K562 (cell line): ENCODE measurements at regions not wholly inside any gene's neighbourhood (a gene's known extent, or its start where the extent isn't known, plus 50 kb on each side); places are given as distances from the start of the nearest gene placed in this dataset.

Source experiments
- ATAC-seq: fragments of 200-7000 bp; cut with Tn5 transposase; 3 replicates; pipeline ENCODE4 v1.9.1; 2020; ENCODE audit warnings: moderate library complexity
- BruUV-seq: library from RNA; stranded (reverse); fragments of 400-500 nt; replicated peaks from 2 replicates; lab custom pipeline; 2021; lab: Mats Ljungman, UMichigan
- CTCF ChIA-PET: fragments of 300-600 bp; formaldehyde crosslinking; extraction: SDS; loops from one replicate; lab custom pipeline; 2021; ENCODE audit warnings: low intra/inter-chr PET ratio; lab: Yijun Ruan, JAX
- POLR2A ChIA-PET: fragments of 300-600, 350-650 bp; sonication (Branson Sonifier 250); formaldehyde crosslinking; extraction: SDS; loops from one replicate; lab custom pipeline; 2021; ENCODE audit warnings: antibody characterized with exemption, inconsistent platforms; lab: Yijun Ruan, JAX
- DNase-seq, 4 experiments: peaks; one replicate each; pipeline versions ENCODE4 v3.0.0 to v3.0.0-alpha.2; 2011 to 2018; ENCODE audit warnings: low spot score in 3 of 4, mixed read lengths in 3 of 4; ENCODE audit errors: extremely low read depth in 1 of 4
- FAIRE-seq: peaks from 2 replicates; lab custom pipeline; 2011; peaks lifted over from hg19 to GRCh38; lab: Jason Lieb, UNC
- H2AFZ ChIP-seq: 2 replicates; pipeline ENCODE4 v1.6.0; 2011; ENCODE audit warnings: low read depth, low read length, control low read depth, inconsistent platforms
- H3K27ac ChIP-seq: fragments of 200-600 bp; 3 replicates; pipeline ENCODE4 v1.8.0; 2011; ENCODE audit warnings: low read depth, mild to moderate bottlenecking, control low read depth, inconsistent platforms, low read length, moderate library complexity, mixed read lengths; ENCODE audit errors: extremely low read depth
- H3K27me3 ChIP-seq, 2 experiments: fragments of 300-600 bp in 1 of 2; 2 replicates in 1 of 2; 3 replicates in 1 of 2; pipeline versions ENCODE4 v1.6.0 to v1.8.0; 2011; ENCODE audit warnings: inconsistent platforms in 2 of 2, low read length in 2 of 2, mild to moderate bottlenecking in 1 of 2, mixed read lengths in 1 of 2, moderate library complexity in 1 of 2; ENCODE audit not compliant: control insufficient read depth in 2 of 2, insufficient read depth in 2 of 2
- H3K36me3 ChIP-seq: fragments of 300-600 bp; 3 replicates; pipeline ENCODE4 v1.8.0; 2011; ENCODE audit warnings: mild to moderate bottlenecking, low read length, inconsistent platforms; ENCODE audit not compliant: control insufficient read depth, insufficient read depth
- H3K4me1 ChIP-seq, 2 experiments: fragments of 200-600 bp in 1 of 2; replicated peaks in 1 of 2; 2 replicates in 1 of 2; 3 replicates in 1 of 2; pipeline versions ENCODE4 v1.5.1 to v1.8.0; 2011; ENCODE audit warnings: inconsistent platforms in 2 of 2, low read length in 2 of 2, mild to moderate bottlenecking in 1 of 2, mixed read lengths in 1 of 2, moderate library complexity in 1 of 2; ENCODE audit not compliant: control insufficient read depth in 2 of 2, insufficient read depth in 2 of 2
- H3K4me2 ChIP-seq: 2 replicates; pipeline ENCODE4 v1.6.1; 2011; ENCODE audit warnings: low read length, control low read depth, inconsistent platforms, mixed read lengths; ENCODE audit not compliant: insufficient read depth
- H3K4me3 ChIP-seq: fragments of 200-600 bp; sonication (generic), shearing (Covaris generic); 2 replicates; pipeline ENCODE4 v1.5.1; 2016; ENCODE audit warnings: control low read depth, inconsistent platforms
- H3K79me2 ChIP-seq: fragments of 200-600 bp; 3 replicates; pipeline ENCODE4 v1.8.0; 2011; ENCODE audit warnings: low read length, inconsistent platforms; ENCODE audit not compliant: control insufficient read depth, insufficient read depth
- H3K9ac ChIP-seq, 2 experiments: 2 replicates each; pipeline versions ENCODE4 v1.6.0 to v1.6.1; 2011; ENCODE audit warnings: low read depth in 2 of 2, low read length in 2 of 2, control low read depth in 1 of 2, inconsistent platforms in 1 of 2, mild to moderate bottlenecking in 1 of 2, mixed read lengths in 1 of 2; ENCODE audit not compliant: insufficient read depth in 1 of 2
- H3K9me1 ChIP-seq: one replicate; pipeline ENCODE4 v1.6.0; 2011; ENCODE audit warnings: inconsistent platforms, mild to moderate bottlenecking, low read length, moderate library complexity; ENCODE audit not compliant: control insufficient read depth, insufficient read depth
- H3K9me3 ChIP-seq: replicated peaks from 2 replicates; pipeline ENCODE4 v1.5.1; 2011; ENCODE audit warnings: low read depth, low read length, inconsistent platforms; ENCODE audit not compliant: control insufficient read depth, insufficient read depth
- H4K20me1 ChIP-seq: replicated peaks from 2 replicates; pipeline ENCODE4 v1.6.1; 2011; ENCODE audit warnings: low read length, inconsistent platforms, mixed read lengths; ENCODE audit not compliant: control insufficient read depth, insufficient read depth
- PATZ1 ChIP-seq: fragments of 250-450 bp; sonication (Bioruptor Pico); IDR thresholded peaks from 2 replicates; pipeline ENCODE4 v1.5.0; 2020; ENCODE audit warnings: mild to moderate bottlenecking, borderline replicate concordance
- PHF8 ChIP-seq: fragments of 200-600 bp; sonication (generic); IDR thresholded peaks from 2 replicates; pipeline ENCODE4 v1.6.1; 2012; ENCODE audit warnings: mixed run types, mild to moderate bottlenecking, inconsistent platforms, low read length, moderate library complexity, borderline replicate concordance
- PTBP1 ChIP-seq: fragments of 200-400 bp; formaldehyde crosslinking; IDR thresholded peaks from 2 replicates; pipeline ENCODE4 v1.6.1; 2017; ENCODE audit warnings: low read depth, low read length
- ZEB2 ChIP-seq: fragments of 450-650 bp; IDR thresholded peaks from 2 replicates; pipeline ENCODE4 v1.6.1; 2016
- ZNF274 ChIP-seq: IDR thresholded peaks from 2 replicates; pipeline ENCODE4 v1.6.1; 2011; ENCODE audit warnings: low read depth, mild to moderate bottlenecking, low read length, moderate library complexity, borderline replicate concordance
- ZNF347 ChIP-seq: fragments of 450-650 bp; formaldehyde crosslinking; IDR thresholded peaks from 2 replicates; pipeline ENCODE4 v1.4.0; 2020; ENCODE audit warnings: low read depth, mild to moderate bottlenecking, moderate library complexity
- WGBS: fragments of 100-300 bp; shearing (Covaris generic); methylation state at CpG from one replicate; pipeline ENCODE4 v1.1.6; 2016; ENCODE audit warnings: low coverage, mixed read lengths; ENCODE audit not compliant: insufficient coverage; ENCODE audit errors: missing lambda C conversion rate; 5-methylcytosine and 5-hydroxymethylcytosine counted together
- in situ Hi-C: fragments of 300-500 bp; cut with MboI; formaldehyde crosslinking; loops from 4 replicates; pipeline ENCODE4 v1.15.0; 2018; ENCODE audit warnings: inconsistent platforms, mixed read lengths
- intact Hi-C: fragments of 100-400 bp; cut with micrococcal nuclease; formaldehyde crosslinking; loops from 2 replicates; pipeline ENCODE4 v1.14.2; 2022
- TF ChIP-seq, protein P1 (sequence below): fragments of 200-800 bp; sonication (Bioruptor generic); IDR thresholded peaks from 2 replicates; pipeline ENCODE4 v1.6.1; 2017; ENCODE audit warnings: missing genetic modification characterization, missing compliant biosample characterization
- TF ChIP-seq, protein P2 (sequence below): fragments of 450-650 bp; IDR thresholded peaks from 2 replicates; pipeline ENCODE4 v1.6.1; 2016; ENCODE audit warnings: borderline replicate concordance

- TF ChIP-seq, protein P1, sequence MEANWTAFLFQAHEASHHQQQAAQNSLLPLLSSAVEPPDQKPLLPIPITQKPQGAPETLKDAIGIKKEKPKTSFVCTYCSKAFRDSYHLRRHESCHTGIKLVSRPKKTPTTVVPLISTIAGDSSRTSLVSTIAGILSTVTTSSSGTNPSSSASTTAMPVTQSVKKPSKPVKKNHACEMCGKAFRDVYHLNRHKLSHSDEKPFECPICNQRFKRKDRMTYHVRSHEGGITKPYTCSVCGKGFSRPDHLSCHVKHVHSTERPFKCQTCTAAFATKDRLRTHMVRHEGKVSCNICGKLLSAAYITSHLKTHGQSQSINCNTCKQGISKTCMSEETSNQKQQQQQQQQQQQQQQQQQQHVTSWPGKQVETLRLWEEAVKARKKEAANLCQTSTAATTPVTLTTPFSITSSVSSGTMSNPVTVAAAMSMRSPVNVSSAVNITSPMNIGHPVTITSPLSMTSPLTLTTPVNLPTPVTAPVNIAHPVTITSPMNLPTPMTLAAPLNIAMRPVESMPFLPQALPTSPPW (CRISPR knock-in tag): no peak
Observed at GRCh38 chr10:8670461-8670860, 616.0 kb downstream of the GATA3 start (continued).

GRCh38 chr10:8674230-8674629, 619.7 kb downstream of the GATA3 start:
- no peaks in the 10 kb centered on the region for H4K20me1 ChIP-seq
- H3K9me3 ChIP-seq: 0 out of 2 replicates have a peak, but pooled peaks cover 2% of the 10 kb centered on the region
- BruUV-seq: no TSS peak
- intact Hi-C loops (no loop called here), in situ Hi-C loops (no loop called here)
- ChIA-PET CTCF (no interaction called here), POLR2A (no interaction called here)
- H3K36me3 ChIP-seq: no peaks in the 10 kb centered on the region
- H3K9me1 ChIP-seq: no peaks in the 10 kb centered on the region
- H3K79me2 ChIP-seq: no peaks in the 10 kb centered on the region
- no peaks in the 10 kb centered on the region for H3K27me3 ChIP-seq
- H3K9ac ChIP-seq: no peak overlapping the region
- WGBS: 3% methylated on average over 3 of the region's 3 CpGs
- DNase-seq (no peak), FAIRE-seq (no peak), ATAC-seq (no peak)
- H3K4me2 ChIP-seq: no peak overlapping the region
- H2AFZ ChIP-seq: no peak overlapping the region
- H3K27ac ChIP-seq: no peak overlapping the region
- H3K4me3 ChIP-seq: no peak overlapping the region
- no peaks in the 10 kb centered on the region for H3K4me1 ChIP-seq
- TF ChIP-seq PHF8 (no peak), ZNF347 (CRISPR knock-in tag) (no peak), ZEB2 (no peak), PATZ1 (no peak), PTBP1 (no peak), ZNF274 (no peak)
- TF ChIP-seq, protein P2, sequence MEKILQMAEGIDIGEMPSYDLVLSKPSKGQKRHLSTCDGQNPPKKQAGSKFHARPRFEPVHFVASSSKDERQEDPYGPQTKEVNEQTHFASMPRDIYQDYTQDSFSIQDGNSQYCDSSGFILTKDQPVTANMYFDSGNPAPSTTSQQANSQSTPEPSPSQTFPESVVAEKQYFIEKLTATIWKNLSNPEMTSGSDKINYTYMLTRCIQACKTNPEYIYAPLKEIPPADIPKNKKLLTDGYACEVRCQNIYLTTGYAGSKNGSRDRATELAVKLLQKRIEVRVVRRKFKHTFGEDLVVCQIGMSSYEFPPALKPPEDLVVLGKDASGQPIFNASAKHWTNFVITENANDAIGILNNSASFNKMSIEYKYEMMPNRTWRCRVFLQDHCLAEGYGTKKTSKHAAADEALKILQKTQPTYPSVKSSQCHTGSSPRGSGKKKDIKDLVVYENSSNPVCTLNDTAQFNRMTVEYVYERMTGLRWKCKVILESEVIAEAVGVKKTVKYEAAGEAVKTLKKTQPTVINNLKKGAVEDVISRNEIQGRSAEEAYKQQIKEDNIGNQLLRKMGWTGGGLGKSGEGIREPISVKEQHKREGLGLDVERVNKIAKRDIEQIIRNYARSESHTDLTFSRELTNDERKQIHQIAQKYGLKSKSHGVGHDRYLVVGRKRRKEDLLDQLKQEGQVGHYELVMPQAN: no peak
